A549 (cell line): ENCODE measurements at regions not wholly inside any gene's neighbourhood (a gene's known extent, or its start where the extent isn't known, plus 50 kb on each side); places are given as distances from the start of the nearest gene placed in this dataset.

Experiments used
- ATAC-seq, 2 experiments: fragments of 200-7000 bp in 1 of 2; fragments of >200 bp in 1 of 2; cut with Nextera tagmentation in 1 of 2; cut with Tn5 transposase in 1 of 2; 3 replicates each; pipeline versions ENCODE4 v1.8.0 to v1.9.1; 2018 to 2020; ENCODE audit warnings: mild to moderate bottlenecking in 1 of 2, moderate library complexity in 1 of 2
- CTCF ChIA-PET: fragments of 300-600 bp; sonication (Branson Sonifier 250); formaldehyde crosslinking; extraction: SDS; loops from one replicate; lab custom pipeline; 2021; ENCODE audit warnings: antibody characterized with exemption, inconsistent platforms; lab: Yijun Ruan, JAX
- POLR2A ChIA-PET: fragments of 350-600 bp; formaldehyde crosslinking; extraction: SDS; loops from one replicate; lab custom pipeline; 2021; ENCODE audit warnings: antibody characterized with exemption, inconsistent platforms; lab: Yijun Ruan, JAX
- DNase-seq, 2 experiments: peaks; one replicate each; pipeline versions ENCODE4 v3.0.0 to v3.0.0-alpha.2; 2011 to 2016; ENCODE audit warnings: low read depth in 1 of 2, low spot score in 1 of 2
- FAIRE-seq: peaks from 2 replicates; lab custom pipeline; 2011; peaks lifted over from hg19 to GRCh38; lab: Jason Lieb, UNC
- H3K27ac ChIP-seq, 2 experiments: fragments of >200 bp; sonication (Bioruptor Twin); formaldehyde crosslinking; 3 replicates each; pipeline ENCODE4 v1.5.1; 2016 to 2017
- H3K4me1 ChIP-seq: fragments of >200 bp; sonication (Bioruptor Twin); formaldehyde crosslinking; 3 replicates; pipeline ENCODE4 v1.6.1; 2016
- H3K4me2 ChIP-seq: fragments of >200 bp; sonication (Bioruptor Twin); formaldehyde crosslinking; 3 replicates; pipeline ENCODE4 v1.6.1; 2016
- H3K4me3 ChIP-seq: fragments of >200 bp; sonication (Bioruptor Twin); formaldehyde crosslinking; 3 replicates; pipeline ENCODE4 v1.5.1; 2016
- H3K9me3 ChIP-seq: fragments of >200 bp; sonication (Bioruptor Twin); formaldehyde crosslinking; 3 replicates; pipeline ENCODE4 v1.6.1; 2016
- BHLHE40 ChIP-seq: IDR thresholded peaks from 2 replicates; pipeline ENCODE4 v1.6.1; 2012; ENCODE audit warnings: low read depth, low read length, inconsistent platforms
- CEBPB ChIP-seq, 2 experiments: fragments of >200 bp in 1 of 2; sonication (Bioruptor Twin) in 1 of 2; formaldehyde crosslinking in 1 of 2; IDR thresholded peaks; 2 replicates each; pipeline ENCODE4 v1.6.1; 2012 to 2016
- CTCF ChIP-seq: fragments of >200 bp; sonication (Bioruptor Twin); formaldehyde crosslinking; IDR thresholded peaks from 3 replicates; pipeline ENCODE4 v1.5.1; 2016
- EP300 ChIP-seq, 2 experiments: fragments of >200 bp; sonication (Bioruptor Twin); formaldehyde crosslinking; IDR thresholded peaks; 2 replicates in 1 of 2; 3 replicates in 1 of 2; pipeline ENCODE4 v1.6.1; 2016 to 2017
- FOXS1 ChIP-seq: fragments of 250-450 bp; sonication (Bioruptor Pico); IDR thresholded peaks from 2 replicates; pipeline ENCODE4 v1.5.0; 2020; ENCODE audit warnings: mild to moderate bottlenecking, moderate library complexity
- GATA3 ChIP-seq: IDR thresholded peaks from 2 replicates; pipeline ENCODE4 v1.6.1; 2012; ENCODE audit warnings: borderline replicate concordance
- HDAC2 ChIP-seq: fragments of 200-600 bp; sonication (generic); IDR thresholded peaks from 2 replicates; pipeline ENCODE4 v1.6.1; 2016
- HOXB13 ChIP-seq: fragments of 250-450 bp; sonication (Bioruptor Pico); IDR thresholded peaks from 2 replicates; pipeline ENCODE4 v1.5.0; 2020; ENCODE audit warnings: low read depth, mild to moderate bottlenecking, moderate library complexity
- KDM1A ChIP-seq: fragments of 200-600 bp; sonication (generic); IDR thresholded peaks from 2 replicates; pipeline ENCODE4 v1.6.1; 2016; ENCODE audit warnings: low read depth, mild to moderate bottlenecking
- MAX ChIP-seq: IDR thresholded peaks from 2 replicates; pipeline ENCODE4 v1.6.1; 2012
- NPAS2 ChIP-seq: fragments of 250-450 bp; sonication (Bioruptor Pico); IDR thresholded peaks from 2 replicates; pipeline ENCODE4 v1.8.0; 2022; ENCODE audit warnings: mild to moderate bottlenecking, moderate library complexity, borderline replicate concordance
- POLR2AphosphoS2 ChIP-seq: conservative IDR thresholded peaks from 2 replicates; pipeline ENCODE4 v1.6.1; 2012; ENCODE audit warnings: low read length, improper control_type of control experiment, inconsistent platforms
- RAD21 ChIP-seq, 2 experiments: fragments of >200 bp in 1 of 2; sonication (Bioruptor Twin) in 1 of 2; formaldehyde crosslinking in 1 of 2; IDR thresholded peaks in 1 of 2; conservative IDR thresholded peaks in 1 of 2; 2 replicates in 1 of 2; 3 replicates in 1 of 2; pipeline ENCODE4 v1.6.1; 2012 to 2018; ENCODE audit warnings: inconsistent platforms in 1 of 2
- RARB ChIP-seq: fragments of 250-450 bp; sonication (Bioruptor Pico); IDR thresholded peaks from 2 replicates; pipeline ENCODE4 v1.8.0; 2021; ENCODE audit warnings: mild to moderate bottlenecking, moderate library complexity
- TP53 ChIP-seq: fragments of 250-450 bp; sonication (Bioruptor Pico); IDR thresholded peaks from 2 replicates; pipeline ENCODE4 v1.5.0; 2021; ENCODE audit warnings: mild to moderate bottlenecking, moderate library complexity
- ZFP36 ChIP-seq: fragments of 450-650 bp; IDR thresholded peaks from 2 replicates; pipeline ENCODE4 v1.6.1; 2014; ENCODE audit warnings: borderline replicate concordance; ENCODE audit not compliant: partially characterized antibody
- ZNF302 ChIP-seq: fragments of 250-450 bp; sonication (Bioruptor Pico); IDR thresholded peaks from 2 replicates; pipeline ENCODE4 v1.9.0; 2021; ENCODE audit warnings: inconsistent platforms, mild to moderate bottlenecking, moderate library complexity
- WGBS: methylation state at CpG from one replicate; pipeline ENCODE4 v1.1.6; 2017; ENCODE audit errors: missing lambda C conversion rate; 5-methylcytosine and 5-hydroxymethylcytosine counted together
- TF ChIP-seq, protein P1 (sequence below): fragments of 250-450 bp; sonication (Bioruptor Pico); IDR thresholded peaks from 2 replicates; pipeline ENCODE4 v1.5.0; 2020; ENCODE audit warnings: low read depth, mild to moderate bottlenecking, moderate library complexity
- TF ChIP-seq, protein P2 (sequence below): fragments of >200 bp; sonication (Bioruptor Twin); formaldehyde crosslinking; IDR thresholded peaks from 3 replicates; pipeline ENCODE4 v1.6.1; 2016
- TF ChIP-seq, protein P3 (sequence below): IDR thresholded peaks from 2 replicates; pipeline ENCODE4 v1.6.1; 2012

DNA sequence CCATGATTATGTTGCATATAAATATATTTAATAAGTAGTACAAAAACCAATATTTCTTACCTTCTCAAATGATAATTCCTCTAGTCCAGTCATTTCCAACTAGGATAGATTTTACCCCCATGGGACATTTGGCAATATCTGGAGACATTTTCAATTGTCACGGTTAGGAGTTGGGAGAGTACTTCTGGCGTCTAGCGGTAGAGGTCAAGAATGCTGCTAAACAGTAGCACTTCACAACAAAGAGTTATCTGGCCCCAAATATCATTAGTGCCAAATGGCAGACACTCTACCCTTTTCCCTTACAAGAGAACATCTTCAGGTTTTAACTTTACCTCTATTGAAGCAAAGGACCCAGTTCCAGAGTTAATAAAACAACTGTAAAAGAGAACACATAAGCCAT, 168.1 kb downstream of the FAT4 start:
- 89% methylated on average over 3 of the region's 3 CpGs for WGBS
- POLR2A ChIA-PET: no interaction called here
- H3K4me1 ChIP-seq: no peaks in the 10 kb centered on the region
- H3K4me3 ChIP-seq: no peak overlapping the region
- ATAC-seq (no peak), DNase-seq (no peak), FAIRE-seq (no peak)
- CTCF ChIA-PET: no interaction called here
- no peak overlapping the region for H3K4me2 ChIP-seq
- no peaks in the 10 kb centered on the region for H3K9me3 ChIP-seq
- H3K27ac ChIP-seq: no peak overlapping the region
- TF ChIP-seq CEBPB (IDR thresholded peaks at IDR 0.05) (no peak), TP53 (no peak), ZFP36 (no peak), HOXB13 (CRISPR knock-in tag) (no peak), BHLHE40 (no peak), CTCF (no peak)
- TF ChIP-seq, protein P1, sequence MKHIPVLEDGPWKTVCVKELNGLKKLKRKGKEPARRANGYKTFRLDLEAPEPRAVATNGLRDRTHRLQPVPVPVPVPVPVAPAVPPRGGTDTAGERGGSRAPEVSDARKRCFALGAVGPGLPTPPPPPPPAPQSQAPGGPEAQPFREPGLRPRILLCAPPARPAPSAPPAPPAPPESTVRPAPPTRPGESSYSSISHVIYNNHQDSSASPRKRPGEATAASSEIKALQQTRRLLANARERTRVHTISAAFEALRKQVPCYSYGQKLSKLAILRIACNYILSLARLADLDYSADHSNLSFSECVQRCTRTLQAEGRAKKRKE: no peak

GRCh38 chr4:125483278-125483677, 168.5 kb downstream of the FAT4 start:
- CTCF ChIA-PET: no interaction called here
- H3K4me2 ChIP-seq: no peak overlapping the region
- POLR2A ChIA-PET: no interaction called here
- no peak overlapping the region for H3K27ac ChIP-seq
- no peak for FAIRE-seq
- TF ChIP-seq, protein P2, sequence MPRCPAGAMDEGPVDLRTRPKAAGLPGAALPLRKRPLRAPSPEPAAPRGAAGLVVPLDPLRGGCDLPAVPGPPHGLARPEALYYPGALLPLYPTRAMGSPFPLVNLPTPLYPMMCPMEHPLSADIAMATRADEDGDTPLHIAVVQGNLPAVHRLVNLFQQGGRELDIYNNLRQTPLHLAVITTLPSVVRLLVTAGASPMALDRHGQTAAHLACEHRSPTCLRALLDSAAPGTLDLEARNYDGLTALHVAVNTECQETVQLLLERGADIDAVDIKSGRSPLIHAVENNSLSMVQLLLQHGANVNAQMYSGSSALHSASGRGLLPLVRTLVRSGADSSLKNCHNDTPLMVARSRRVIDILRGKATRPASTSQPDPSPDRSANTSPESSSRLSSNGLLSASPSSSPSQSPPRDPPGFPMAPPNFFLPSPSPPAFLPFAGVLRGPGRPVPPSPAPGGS: no peak
- TF ChIP-seq MAX: no peak
- TF ChIP-seq ZNF302 (CRISPR knock-in tag): no peak
- no peak for TF ChIP-seq HDAC2
- TF ChIP-seq NPAS2: no peak
- 78% methylated on average over 3 of the region's 3 CpGs for whole genome bisulfite sequencing
- no peak for ATAC-seq
- no peak for DNase-seq
- no peaks in the 10 kb centered on the region for H3K4me1 ChIP-seq
- H3K4me3 ChIP-seq: no peak overlapping the region
- H3K9me3 ChIP-seq: no peaks in the 10 kb centered on the region

DNA sequence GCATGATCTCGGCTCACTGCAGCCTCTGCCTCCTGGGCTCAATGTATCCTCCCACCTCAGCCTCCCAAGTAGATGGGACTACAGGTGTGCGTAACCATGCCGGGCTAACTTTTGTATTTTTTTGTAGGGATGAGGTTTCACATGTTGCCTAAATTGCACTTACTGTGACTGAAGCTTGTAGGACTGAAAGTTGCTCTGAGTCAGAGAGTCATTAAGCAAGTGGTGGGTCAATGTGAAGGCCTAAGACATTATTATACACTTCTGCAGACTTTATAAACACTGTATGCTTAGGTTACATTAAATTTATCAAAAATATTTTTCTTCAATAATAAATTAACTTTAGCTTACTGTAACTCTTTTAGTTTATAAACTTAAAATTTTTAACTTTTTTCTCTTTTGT, 170.2 kb downstream of the FAT4 start:
- H3K4me1 ChIP-seq: no peaks in the 10 kb centered on the region
- no peak overlapping the region for H3K4me3 ChIP-seq
- no peak overlapping the region for H3K4me2 ChIP-seq
- 90% methylated on average over 3 of the region's 3 CpGs for WGBS
- no peak for TF ChIP-seq NPAS2
- TF ChIP-seq RARB: no peak
- no peak for TF ChIP-seq POLR2AphosphoS2
- no peak for TF ChIP-seq KDM1A
- TF ChIP-seq RAD21 (conservative IDR thresholded peaks at IDR 0.05 in 1 of 2, IDR thresholded peaks at IDR 0.05 in 1 of 2): no peak
- TF ChIP-seq ZNF302 (CRISPR knock-in tag): no peak
- TF ChIP-seq, protein P3, sequence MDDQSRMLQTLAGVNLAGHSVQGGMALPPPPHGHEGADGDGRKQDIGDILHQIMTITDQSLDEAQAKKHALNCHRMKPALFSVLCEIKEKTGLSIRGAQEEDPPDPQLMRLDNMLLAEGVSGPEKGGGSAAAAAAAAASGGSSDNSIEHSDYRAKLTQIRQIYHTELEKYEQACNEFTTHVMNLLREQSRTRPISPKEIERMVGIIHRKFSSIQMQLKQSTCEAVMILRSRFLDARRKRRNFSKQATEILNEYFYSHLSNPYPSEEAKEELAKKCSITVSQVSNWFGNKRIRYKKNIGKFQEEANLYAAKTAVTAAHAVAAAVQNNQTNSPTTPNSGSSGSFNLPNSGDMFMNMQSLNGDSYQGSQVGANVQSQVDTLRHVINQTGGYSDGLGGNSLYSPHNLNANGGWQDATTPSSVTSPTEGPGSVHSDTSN: no peak
- no peak for TF ChIP-seq FOXS1 (CRISPR knock-in tag)
- TF ChIP-seq TP53: no peak
- TF ChIP-seq GATA3: no peak
- TF ChIP-seq EP300 (IDR thresholded peaks at IDR 0.05): no peak
- TF ChIP-seq, all 56 proteins: peak for 0
- POLR2A ChIA-PET: no interaction called here
- Histone ChIP-seq H3K27ac (no peak overlapping the region), H3K9me3 (no peaks in the 10 kb centered on the region)
- DNase-seq: no peak
- ATAC-seq: no peak
- CTCF ChIA-PET: no interaction called here
- no peak for FAIRE-seq
